Peyer's patch (tissue), 4 donors: ENCODE measurements at regions not wholly inside any gene's neighbourhood (a gene's known extent, or its start where the extent isn't known, plus 50 kb on each side); places are given as distances from the start of the nearest gene placed in this dataset.

Source experiments
- POLR2A ChIP-seq, 2 donors: fragments of 450-650 bp; IDR thresholded peaks; one replicate each; pipeline ENCODE4 v1.5.1; 2017; ENCODE audit warnings: antibody characterized with exemption in 2 of 2, mild to moderate bottlenecking in 2 of 2, moderate library complexity in 2 of 2
- TF ChIP-seq, protein P1 (sequence below), 6 experiments: fragments of 450-650 bp in 4 of 6; fragments of 200-600 bp in 2 of 6; sonication (generic) in 1 of 6; IDR thresholded peaks; one replicate each; pipeline ENCODE4 v1.5.1; 2017 to 2019; ENCODE audit warnings: antibody characterized with exemption in 6 of 6, mild to moderate bottlenecking in 3 of 6, moderate library complexity in 1 of 6

DNA sequence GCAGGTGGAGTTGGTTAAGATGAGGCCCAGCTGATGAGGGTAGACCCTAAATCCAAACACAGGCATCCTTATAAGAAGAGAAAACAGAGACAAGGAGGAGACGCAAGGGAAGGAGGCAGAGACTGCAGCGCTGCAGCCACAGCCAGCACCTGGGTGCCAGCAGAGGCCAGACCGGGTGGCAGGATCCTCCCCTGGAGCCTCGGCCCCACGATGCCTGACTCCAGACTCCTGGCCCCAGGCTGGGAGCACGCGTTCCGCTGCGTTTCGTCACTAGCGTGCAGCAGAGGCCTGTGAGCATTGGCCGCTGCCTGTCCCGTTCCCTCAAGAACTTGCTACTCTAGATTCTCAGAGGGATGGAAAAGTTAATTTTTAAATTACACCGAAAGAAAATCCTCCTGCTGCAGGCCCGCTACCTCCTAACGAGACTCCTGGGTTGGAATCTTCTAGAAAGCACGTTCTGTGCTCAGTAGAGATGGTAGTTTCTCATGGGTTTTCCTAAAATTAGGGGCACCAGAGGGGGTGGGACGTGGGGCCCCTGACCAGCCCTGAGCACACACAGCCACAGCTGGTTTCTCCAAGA lies 57.7 kb upstream of the FBRSL1 start:
- TF ChIP-seq, protein P1, sequence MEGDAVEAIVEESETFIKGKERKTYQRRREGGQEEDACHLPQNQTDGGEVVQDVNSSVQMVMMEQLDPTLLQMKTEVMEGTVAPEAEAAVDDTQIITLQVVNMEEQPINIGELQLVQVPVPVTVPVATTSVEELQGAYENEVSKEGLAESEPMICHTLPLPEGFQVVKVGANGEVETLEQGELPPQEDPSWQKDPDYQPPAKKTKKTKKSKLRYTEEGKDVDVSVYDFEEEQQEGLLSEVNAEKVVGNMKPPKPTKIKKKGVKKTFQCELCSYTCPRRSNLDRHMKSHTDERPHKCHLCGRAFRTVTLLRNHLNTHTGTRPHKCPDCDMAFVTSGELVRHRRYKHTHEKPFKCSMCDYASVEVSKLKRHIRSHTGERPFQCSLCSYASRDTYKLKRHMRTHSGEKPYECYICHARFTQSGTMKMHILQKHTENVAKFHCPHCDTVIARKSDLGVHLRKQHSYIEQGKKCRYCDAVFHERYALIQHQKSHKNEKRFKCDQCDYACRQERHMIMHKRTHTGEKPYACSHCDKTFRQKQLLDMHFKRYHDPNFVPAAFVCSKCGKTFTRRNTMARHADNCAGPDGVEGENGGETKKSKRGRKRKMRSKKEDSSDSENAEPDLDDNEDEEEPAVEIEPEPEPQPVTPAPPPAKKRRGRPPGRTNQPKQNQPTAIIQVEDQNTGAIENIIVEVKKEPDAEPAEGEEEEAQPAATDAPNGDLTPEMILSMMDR (IDR thresholded peaks at IDR 0.05) = no peak
- TF ChIP-seq POLR2A (IDR thresholded peaks at IDR 0.05) = no peak
